GM10266 (cell line): ENCODE measurements at regions not wholly inside any gene's neighbourhood (a gene's known extent, or its start where the extent isn't known, plus 50 kb on each side); places are given as distances from the start of the nearest gene placed in this dataset.

Source experiments
- DNase-seq: peaks from one replicate; pipeline ENCODE4 v3.0.0; 2012; ENCODE audit errors: extremely low spot score
- CTCF ChIP-seq: IDR thresholded peaks from 2 replicates; pipeline ENCODE4 v1.5.1; 2012; ENCODE audit warnings: mild to moderate bottlenecking, low read depth; ENCODE audit not compliant: control insufficient read depth, insufficient read depth; ENCODE audit errors: missing control alignments

- no peak for DNase-seq
These were observed 144.5 kb upstream of the RPRM start for GRCh38 chr2:153623020-153623419.

GRCh38 chr2:153626676-153627075, 148.1 kb upstream of the RPRM start:
- no peak for TF ChIP-seq CTCF
- no peak for DNase-seq

More at GRCh38 chr2:153623020-153623419, 144.5 kb upstream of the RPRM start:
- no peak for TF ChIP-seq CTCF

- no peak for TF ChIP-seq CTCF
- no peak for DNase-seq
These were observed 156.9 kb upstream of the RPRM start for GRCh38 chr2:153635494-153635893.

GRCh38 chr2:153641046-153641445, 162.5 kb upstream of the RPRM start:
- TF ChIP-seq CTCF = no peak

GRCh38 chr2:153644955-153645354, 166.4 kb upstream of the RPRM start:
- no peak for TF ChIP-seq CTCF
- no peak for DNase-seq

More at GRCh38 chr2:153641046-153641445, 162.5 kb upstream of the RPRM start:
- DNase-seq = no peak

GRCh38 chr2:153645599-153645998, 167.0 kb upstream of the RPRM start:
- TF ChIP-seq CTCF = no peak
- DNase-seq = no peak

- DNase-seq = no peak
- no peak for TF ChIP-seq CTCF
These were observed 179.1 kb upstream of the RPRM start for GRCh38 chr2:153657651-153658050.
